ENCODE measurements at regions not wholly inside any gene's neighbourhood (a gene's known extent, or its start where the extent isn't known, plus 50 kb on each side); places are given as distances from the start of the nearest gene placed in this dataset.

DNA sequence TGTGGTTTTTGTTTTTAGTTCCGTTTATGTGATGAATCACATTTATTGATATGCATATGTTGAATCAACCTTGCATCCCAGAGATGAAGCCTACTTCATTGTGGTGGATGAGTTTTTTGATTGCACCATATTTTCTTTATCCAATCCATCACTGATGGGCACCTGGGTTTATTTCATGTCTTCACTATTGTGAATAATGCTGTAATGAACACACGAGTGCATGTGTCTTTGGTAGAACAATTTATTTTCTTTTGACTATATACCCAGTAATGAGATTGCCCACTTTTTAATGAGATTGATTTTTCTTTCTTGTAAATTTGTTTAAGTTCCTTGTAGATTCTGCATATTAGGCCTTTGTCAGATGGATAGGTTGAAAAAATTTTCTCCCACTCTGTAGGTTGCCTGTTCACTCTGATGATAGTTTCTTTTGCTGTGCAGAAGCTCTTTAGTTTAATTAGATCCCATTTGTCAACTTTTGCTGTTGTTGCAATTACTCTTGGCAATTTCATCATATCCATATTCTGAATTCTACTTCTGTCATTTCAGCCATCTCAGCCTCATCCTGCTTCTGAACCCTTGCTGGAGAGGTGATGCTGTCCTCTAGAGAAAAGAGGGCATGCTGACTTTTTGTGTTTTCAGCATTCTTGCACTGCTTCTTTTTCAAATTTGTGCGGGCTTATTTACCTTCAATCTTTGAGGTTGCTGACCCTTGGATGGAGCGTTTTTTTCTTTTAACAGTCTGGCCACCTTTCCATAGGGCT, 96.2 kb upstream of the CTAGE1 start:
- TF ChIP-seq, protein P1, sequence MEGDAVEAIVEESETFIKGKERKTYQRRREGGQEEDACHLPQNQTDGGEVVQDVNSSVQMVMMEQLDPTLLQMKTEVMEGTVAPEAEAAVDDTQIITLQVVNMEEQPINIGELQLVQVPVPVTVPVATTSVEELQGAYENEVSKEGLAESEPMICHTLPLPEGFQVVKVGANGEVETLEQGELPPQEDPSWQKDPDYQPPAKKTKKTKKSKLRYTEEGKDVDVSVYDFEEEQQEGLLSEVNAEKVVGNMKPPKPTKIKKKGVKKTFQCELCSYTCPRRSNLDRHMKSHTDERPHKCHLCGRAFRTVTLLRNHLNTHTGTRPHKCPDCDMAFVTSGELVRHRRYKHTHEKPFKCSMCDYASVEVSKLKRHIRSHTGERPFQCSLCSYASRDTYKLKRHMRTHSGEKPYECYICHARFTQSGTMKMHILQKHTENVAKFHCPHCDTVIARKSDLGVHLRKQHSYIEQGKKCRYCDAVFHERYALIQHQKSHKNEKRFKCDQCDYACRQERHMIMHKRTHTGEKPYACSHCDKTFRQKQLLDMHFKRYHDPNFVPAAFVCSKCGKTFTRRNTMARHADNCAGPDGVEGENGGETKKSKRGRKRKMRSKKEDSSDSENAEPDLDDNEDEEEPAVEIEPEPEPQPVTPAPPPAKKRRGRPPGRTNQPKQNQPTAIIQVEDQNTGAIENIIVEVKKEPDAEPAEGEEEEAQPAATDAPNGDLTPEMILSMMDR (IDR thresholded peaks at IDR 0.05), result no peak
- TF ChIP-seq POLR2A (IDR thresholded peaks at IDR 0.05), result no peak

Data from esophagus squamous epithelium (tissue), 4 donors.